GM04504 (cell line): ENCODE measurements at regions not wholly inside any gene's neighbourhood (a gene's known extent, or its start where the extent isn't known, plus 50 kb on each side); places are given as distances from the start of the nearest gene placed in this dataset.
"Not testable (repeated sequence)": the region's sequence is repeated elsewhere in the genome, so short reads cannot be mapped to it uniquely, and the experiment has no call there.

Experiments used
- DNase-seq: peaks from one replicate; pipeline ENCODE4 v3.0.0-alpha.2; 2012; ENCODE audit warnings: low read depth

GRCh38 chr15:36177590-36178302 is 401.7 kb upstream of the CDIN1 start:
- peak; percentile 66 for DNase-seq

DNA sequence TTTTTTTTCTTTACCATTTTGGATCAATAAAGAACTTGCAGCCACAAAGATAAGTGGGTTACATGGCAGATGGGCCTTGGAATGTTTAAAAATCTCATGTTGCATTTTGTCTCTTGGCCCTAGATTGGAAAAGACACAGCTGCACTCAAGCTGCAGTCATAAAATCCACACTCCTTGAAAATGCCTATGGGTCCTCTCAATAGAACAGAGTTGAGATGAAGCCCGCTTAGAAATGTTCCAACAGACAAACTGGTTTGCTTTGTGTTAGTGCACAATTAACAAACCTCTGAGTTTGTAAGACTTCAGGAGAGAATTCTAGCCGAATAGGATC is 401.2 kb upstream of the CDIN1 start:
- peak; percentile 20 for DNase-seq

DNA sequence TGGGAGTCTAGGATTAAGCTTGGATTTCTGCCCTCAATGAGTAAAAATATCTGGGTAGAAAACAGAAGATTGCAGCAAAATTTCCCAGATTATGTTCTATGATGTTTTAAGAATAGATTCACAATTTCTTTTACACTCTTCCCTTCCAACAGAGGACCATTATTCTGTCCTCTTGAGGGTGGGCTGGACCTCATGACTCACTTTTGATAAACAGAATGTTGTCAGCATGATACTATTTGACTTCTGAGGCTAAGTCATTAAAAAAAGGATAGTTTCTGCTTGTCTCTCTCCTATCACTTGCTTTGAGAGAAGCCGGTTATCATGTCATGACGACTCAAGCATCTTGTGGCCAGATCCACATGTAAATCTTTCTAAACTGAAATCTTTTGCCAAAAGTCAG is 396.2 kb upstream of the CDIN1 start:
- DNase-seq: no peak

DNA sequence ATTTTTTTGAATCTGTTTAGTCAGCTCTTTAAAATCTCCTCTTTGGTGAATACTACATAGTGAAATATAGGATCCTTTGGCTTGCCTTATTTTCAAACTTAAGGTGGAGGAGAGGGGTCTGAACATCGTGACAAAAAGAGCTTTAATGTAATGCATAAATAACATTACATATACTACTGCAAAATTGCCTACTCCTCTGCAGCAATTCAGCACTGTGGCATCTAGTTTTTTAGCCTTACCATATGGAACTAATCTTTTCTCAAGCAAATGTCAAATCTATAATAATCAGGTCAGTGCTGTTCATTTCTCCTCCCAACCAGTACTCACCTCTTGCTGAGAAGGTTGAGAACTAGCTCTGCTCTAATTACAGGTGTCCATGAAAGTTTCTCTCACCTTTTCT is 394.0 kb upstream of the CDIN1 start:
- no peak for DNase-seq

- no peak for DNase-seq
Observed at GRCh38 chr15:36185845-36186244, 393.6 kb upstream of the CDIN1 start.

- DNase-seq: no peak
Observed at GRCh38 chr15:36186376-36186775, 393.1 kb upstream of the CDIN1 start.

GRCh38 chr15:36191459-36191858 is 388.0 kb upstream of the CDIN1 start:
- DNase-seq: no peak

DNA sequence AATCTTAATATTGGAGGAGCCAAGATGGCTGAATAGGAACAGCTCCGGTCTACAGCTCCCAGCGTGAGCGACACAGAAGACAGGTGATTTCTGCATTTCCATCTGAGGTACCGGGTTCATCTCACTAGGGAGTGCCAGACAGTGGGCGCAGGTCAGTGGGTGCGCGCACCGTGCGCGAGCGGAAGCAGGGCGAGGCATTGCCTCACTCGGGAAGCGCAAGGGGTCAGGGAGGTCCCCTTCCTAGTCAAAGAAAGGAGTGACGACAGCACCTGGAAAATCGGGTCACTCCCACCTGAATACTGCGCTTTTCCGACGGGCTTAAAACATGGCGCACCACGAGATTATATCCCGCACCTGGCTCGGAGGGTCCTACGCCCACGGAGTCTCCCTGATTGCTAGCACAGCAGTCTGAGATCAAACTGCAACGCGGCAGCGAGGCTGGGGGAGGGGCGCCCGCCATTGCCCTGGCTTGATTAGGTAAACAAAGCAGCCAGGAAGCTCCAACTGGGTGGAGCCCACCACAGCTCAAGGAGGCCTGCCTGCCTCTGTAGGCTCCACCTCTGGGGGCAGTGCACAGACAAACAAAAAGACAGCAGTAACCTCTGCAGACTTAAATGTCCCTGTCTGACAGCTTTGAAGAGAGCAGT is 383.9 kb upstream of the CDIN1 start:
- not testable (repeated sequence) for DNase-seq

- no peak for DNase-seq
Observed at GRCh38 chr15:36208868-36209582, 370.4 kb upstream of the CDIN1 start.

GRCh38 chr15:36210426-36210825 is 369.0 kb upstream of the CDIN1 start:
- no peak for DNase-seq

- DNase-seq: no peak
Observed at GRCh38 chr15:36218322-36218721, 361.1 kb upstream of the CDIN1 start.

GRCh38 chr15:36218991-36219390 is 360.4 kb upstream of the CDIN1 start:
- no peak for DNase-seq

DNA sequence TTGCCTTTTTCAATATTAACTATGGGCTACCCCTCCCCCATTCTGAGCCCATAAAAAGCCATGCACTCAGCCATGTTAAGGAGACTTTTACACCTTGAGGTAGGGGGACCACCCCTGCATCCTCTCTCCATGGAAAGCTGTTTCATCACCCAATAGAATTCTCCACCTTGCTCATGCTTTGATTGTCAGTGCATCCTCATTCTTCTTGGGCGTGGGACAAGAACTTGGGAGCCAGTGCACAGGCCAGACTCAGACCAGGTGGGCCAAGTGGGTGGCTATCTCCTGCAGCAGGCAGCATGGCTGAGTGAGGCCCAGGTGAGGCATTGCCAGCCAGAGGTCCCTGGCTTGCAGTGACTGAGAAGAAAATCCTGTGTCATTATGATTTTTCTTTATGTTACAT is 357.4 kb upstream of the CDIN1 start:
- DNase-seq: no peak

DNA sequence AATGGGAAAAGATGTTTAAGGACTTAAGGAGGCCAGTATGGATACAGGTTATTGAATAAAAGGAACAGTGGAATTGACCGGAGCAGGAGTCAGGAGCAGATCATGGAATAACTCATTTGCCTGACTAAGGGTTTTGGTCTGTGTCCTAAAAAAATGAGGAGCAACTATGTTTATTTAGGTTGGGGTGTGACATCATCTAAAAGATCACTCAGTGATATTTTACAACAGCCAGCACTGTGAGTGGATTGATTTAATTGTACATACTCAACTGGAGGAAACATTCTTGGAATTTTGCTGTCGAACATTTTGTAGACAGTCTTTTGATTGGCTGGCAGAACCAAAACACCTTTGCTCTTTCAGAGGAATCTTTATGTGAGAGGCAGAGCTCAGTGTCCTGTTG is 348.6 kb upstream of the CDIN1 start:
- DNase-seq: no peak

GRCh38 chr15:36232491-36232890 is 346.9 kb upstream of the CDIN1 start:
- DNase-seq: no peak

- no peak for DNase-seq
Observed at GRCh38 chr15:36234743-36235142, 344.7 kb upstream of the CDIN1 start.

GRCh38 chr15:36235173-36235572 is 344.3 kb upstream of the CDIN1 start:
- DNase-seq: no peak

DNA sequence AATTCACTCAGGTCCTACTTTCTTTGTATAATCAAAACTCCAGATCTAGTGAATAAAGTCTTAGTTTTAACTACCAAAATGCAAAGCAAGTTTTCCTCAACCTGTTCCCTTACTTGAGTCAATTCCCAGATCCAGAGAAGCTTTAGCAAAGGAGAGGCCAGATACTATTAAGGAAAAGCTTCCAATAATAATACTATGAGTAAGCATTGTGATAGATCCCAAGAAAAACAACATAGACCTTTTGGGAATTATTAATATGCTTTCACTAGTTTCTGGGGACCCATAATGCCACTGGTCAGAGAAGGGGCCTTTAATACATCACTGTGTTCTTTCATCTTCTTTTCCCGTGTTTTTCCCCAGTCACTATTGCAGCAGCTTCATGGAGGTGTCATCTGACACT is 339.9 kb upstream of the CDIN1 start:
- DNase-seq: no peak

DNA sequence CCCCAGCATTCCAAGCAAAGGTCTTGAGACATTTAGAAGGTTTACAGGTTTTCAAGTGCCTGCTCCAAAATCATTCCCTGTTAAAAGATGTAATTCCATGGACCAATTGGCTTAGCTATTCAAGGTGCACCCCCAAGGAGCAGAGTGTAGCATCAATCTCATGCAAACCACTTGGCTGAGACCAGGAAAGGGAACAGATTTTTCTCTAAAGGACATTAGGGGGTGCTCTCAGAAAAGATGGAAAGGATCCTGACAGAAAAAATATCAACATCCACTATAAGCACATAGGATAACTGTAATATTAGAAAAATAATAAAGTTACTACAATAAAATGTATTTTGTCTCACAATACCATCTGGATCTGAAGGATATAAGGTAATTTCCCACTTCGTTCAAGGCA is 328.0 kb upstream of the CDIN1 start:
- DNase-seq: no peak

DNA sequence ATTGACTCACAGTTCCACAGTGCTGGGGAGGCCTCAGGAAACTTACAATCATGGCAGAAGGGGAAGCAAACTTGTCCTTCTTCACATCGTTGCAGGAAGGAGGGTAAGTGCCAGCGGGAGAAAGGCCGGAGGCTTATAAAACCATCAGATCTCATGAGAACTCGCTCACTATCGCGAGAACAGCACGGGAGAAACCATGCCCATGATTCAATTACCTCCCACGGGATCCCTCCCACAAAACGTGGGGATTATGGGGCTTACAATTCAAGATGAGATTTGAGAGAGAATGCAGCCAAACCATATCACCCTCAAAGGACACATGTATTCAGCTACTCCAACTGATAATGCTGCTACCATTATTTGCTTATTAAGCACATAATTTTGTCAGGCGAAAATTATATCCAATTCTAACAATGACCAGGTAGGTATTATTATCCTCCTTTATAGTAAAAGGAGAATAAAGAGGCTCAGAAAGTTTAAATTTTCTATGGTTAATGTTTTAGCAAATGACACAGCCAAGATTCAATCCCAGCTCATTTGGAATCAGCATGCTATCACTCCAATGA is 327.2 kb upstream of the CDIN1 start:
- no peak for DNase-seq

DNA sequence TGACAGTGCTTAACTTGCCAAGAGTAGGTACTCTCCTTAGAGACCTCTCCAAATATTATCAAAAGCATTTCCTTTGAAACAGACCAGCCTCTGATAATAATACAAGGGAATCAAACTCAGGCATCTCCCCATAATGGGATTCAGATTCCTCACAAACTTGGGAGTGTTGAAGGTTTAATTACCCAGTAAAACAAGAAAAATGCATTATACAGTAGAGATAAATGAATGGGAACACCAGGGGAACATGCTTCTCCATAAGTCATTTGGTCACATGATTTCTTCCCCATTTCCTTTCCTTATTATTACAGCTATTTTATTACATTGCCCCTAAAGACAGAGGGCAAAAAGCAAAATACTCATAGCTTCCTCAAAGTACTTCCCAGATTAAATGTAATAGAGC is 325.0 kb upstream of the CDIN1 start:
- peak; percentile 33 for DNase-seq

DNA sequence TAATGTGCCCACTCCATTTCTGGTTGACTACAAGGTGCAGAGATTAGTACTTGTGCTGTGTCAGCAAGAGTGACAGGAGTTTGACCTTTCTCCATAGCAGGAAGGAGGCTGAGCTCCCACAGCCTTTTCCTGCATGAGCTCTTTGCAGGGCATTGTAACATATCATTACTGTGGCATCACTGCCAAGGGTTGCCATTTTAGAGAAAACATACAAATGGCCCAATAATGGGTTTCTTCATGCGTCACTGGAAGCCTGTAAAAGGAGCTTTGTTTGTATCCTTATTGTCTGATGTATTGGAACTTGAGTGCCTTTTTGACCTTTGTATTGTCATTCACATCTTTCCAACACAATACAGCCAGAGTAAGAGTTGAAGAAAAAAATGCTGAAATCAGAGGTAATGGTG is 323.0 kb upstream of the CDIN1 start:
- DNase-seq: no peak

GRCh38 chr15:36263666-36264065 is 315.8 kb upstream of the CDIN1 start:
- no peak for DNase-seq
